Spleen (tissue), 11 donors: ENCODE measurements at regions not wholly inside any gene's neighbourhood (a gene's known extent, or its start where the extent isn't known, plus 50 kb on each side); places are given as distances from the start of the nearest gene placed in this dataset.

Experiments
- DNase-seq: peaks from one replicate; pipeline ENCODE4 v3.0.0-alpha.2; 2020
- H3K27ac ChIP-seq, 8 donors: fragments of 200-600 bp; sonication (generic) in 7 of 8; 1 replicate in 4 of 8; 2 replicates in 4 of 8; pipeline versions ENCODE4 v1.5.0 to v1.8.0; 2016 to 2021; ENCODE audit warnings: inconsistent platforms in 4 of 8, mild to moderate bottlenecking in 4 of 8, moderate library complexity in 1 of 8
- H3K27me3 ChIP-seq, 7 donors: fragments of 200-600 bp; sonication (generic) in 6 of 7; replicated peaks in 1 of 7; 1 replicate in 4 of 7; 2 replicates in 3 of 7; pipeline versions ENCODE4 v1.5.0 to v1.8.0; 2016 to 2021; ENCODE audit warnings: inconsistent platforms in 3 of 7, mild to moderate bottlenecking in 1 of 7
- H3K36me3 ChIP-seq, 6 donors: fragments of 200-600 bp; sonication (generic) in 5 of 6; 1 replicate in 4 of 6; 2 replicates in 2 of 6; pipeline versions ENCODE4 v1.5.0 to v1.8.0; 2016 to 2021; ENCODE audit warnings: inconsistent platforms in 2 of 6
- H3K4me1 ChIP-seq, 6 donors: fragments of 200-600 bp; sonication (generic) in 5 of 6; 1 replicate in 3 of 6; 2 replicates in 3 of 6; pipeline versions ENCODE4 v1.5.0 to v1.8.0; 2016 to 2021; ENCODE audit warnings: inconsistent platforms in 3 of 6
- H3K4me3 ChIP-seq, 8 donors: fragments of 200-600 bp; sonication (generic) in 7 of 8; 1 replicate in 4 of 8; 2 replicates in 4 of 8; pipeline versions ENCODE4 v1.5.0 to v1.8.0; 2016 to 2021; ENCODE audit warnings: inconsistent platforms in 4 of 8, mild to moderate bottlenecking in 4 of 8, moderate library complexity in 2 of 8
- H3K9me3 ChIP-seq, 8 donors: fragments of 200-600 bp; sonication (generic) in 7 of 8; 1 replicate in 4 of 8; 2 replicates in 4 of 8; pipeline versions ENCODE4 v1.5.0 to v1.8.0; 2016 to 2021; ENCODE audit warnings: inconsistent platforms in 4 of 8
- POLR2A ChIP-seq, 3 donors: fragments of 450-650 bp; IDR thresholded peaks; one replicate each; pipeline ENCODE4 v1.5.1; 2017; ENCODE audit warnings: antibody characterized with exemption in 3 of 3, mild to moderate bottlenecking in 1 of 3
- POLR2AphosphoS5 ChIP-seq, 3 donors: sonication (generic); formaldehyde crosslinking; IDR thresholded peaks; one replicate each; pipeline ENCODE4 v1.5.1; 2017; ENCODE audit warnings: antibody characterized with exemption in 3 of 3
- WGBS, 5 donors: extraction: QIAGEN DNeasy Blood & Tissue Kit in 3 of 5; methylation state at CpG; one replicate each; pipeline versions ENCODE4 v1.1.5 to v1.1.7; 2013 to 2018; 5-methylcytosine and 5-hydroxymethylcytosine counted together
- intact Hi-C: fragments of 100-400 bp; cut with DNase I; formaldehyde crosslinking; loops from one replicate; pipeline ENCODE4 v1.15.0; 2023; ENCODE audit warnings: low total_unique reads
- TF ChIP-seq, protein P1 (sequence below), 11 experiments: fragments of 200-600 bp in 7 of 11; fragments of 450-650 bp in 4 of 11; sonication (generic) in 4 of 11; IDR thresholded peaks in 8 of 11; conservative IDR thresholded peaks in 3 of 11; 1 replicate in 7 of 11; 2 replicates in 4 of 11; pipeline versions ENCODE4 v1.4.0 to v1.8.0; 2016 to 2021; ENCODE audit warnings: antibody characterized with exemption in 11 of 11, inconsistent platforms in 4 of 11, mild to moderate bottlenecking in 1 of 11
- donor health status: healthy with polysubstance abuse.
- donor health status: DM: no; HTN: no; CAD: no; lungs with moderate emphysema.
- donor health status: DM: no; HTN: no; CAD: no.
- donor health status: Bipolar disorder and iron deficiency.
- donor health status: healthy.
- donor health status: DM: no; HTN: no; CAD: no.
- donor health status: DM: yes; HTN: yes; CAD: no.

DNA sequence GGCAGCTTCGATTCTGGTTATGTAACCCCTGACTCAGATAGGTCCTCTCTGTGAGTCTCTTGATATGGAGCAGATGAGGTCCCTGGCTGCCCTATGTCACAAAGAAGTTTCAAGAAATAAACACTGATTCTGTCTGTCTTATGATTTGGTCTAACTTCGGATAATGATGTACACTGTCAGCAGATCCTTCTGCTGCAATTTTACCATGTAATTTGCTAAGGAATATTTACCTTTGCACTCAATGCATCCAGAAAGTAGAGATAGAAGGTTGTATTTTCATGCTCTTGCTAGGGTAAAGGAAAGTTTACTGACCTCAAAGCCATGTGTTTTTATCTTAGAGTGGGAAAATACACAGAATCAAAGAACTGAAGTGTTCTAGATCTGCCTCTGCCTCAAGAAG, 98.2 kb downstream of the KLF5 start:
- intact Hi-C loops, result no loop called here
- no peak for DNase-seq
- no peak overlapping the region for H3K27ac ChIP-seq
- H3K4me3 ChIP-seq, result no peak overlapping the region
- TF ChIP-seq POLR2A (IDR thresholded peaks at IDR 0.05) (no peak), POLR2AphosphoS5 (IDR thresholded peaks at IDR 0.05) (no peak)
- TF ChIP-seq, protein P1, sequence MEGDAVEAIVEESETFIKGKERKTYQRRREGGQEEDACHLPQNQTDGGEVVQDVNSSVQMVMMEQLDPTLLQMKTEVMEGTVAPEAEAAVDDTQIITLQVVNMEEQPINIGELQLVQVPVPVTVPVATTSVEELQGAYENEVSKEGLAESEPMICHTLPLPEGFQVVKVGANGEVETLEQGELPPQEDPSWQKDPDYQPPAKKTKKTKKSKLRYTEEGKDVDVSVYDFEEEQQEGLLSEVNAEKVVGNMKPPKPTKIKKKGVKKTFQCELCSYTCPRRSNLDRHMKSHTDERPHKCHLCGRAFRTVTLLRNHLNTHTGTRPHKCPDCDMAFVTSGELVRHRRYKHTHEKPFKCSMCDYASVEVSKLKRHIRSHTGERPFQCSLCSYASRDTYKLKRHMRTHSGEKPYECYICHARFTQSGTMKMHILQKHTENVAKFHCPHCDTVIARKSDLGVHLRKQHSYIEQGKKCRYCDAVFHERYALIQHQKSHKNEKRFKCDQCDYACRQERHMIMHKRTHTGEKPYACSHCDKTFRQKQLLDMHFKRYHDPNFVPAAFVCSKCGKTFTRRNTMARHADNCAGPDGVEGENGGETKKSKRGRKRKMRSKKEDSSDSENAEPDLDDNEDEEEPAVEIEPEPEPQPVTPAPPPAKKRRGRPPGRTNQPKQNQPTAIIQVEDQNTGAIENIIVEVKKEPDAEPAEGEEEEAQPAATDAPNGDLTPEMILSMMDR (IDR thresholded peaks at IDR 0.05 in 8 of 11, conservative IDR thresholded peaks at IDR 0.05 in 3 of 11), result no peak
- no peaks in the 10 kb centered on the region for H3K36me3 ChIP-seq
- no peaks in the 10 kb centered on the region for H3K4me1 ChIP-seq
- 73 to 85% (median 85%) methylated on average over 2 of the region's 2 CpGs for WGBS, 5 donors
- H3K9me3 ChIP-seq, result peaks cover 0 to 14% (median 0%) of the 10 kb centered on the region in 8 donors
- H3K27me3 ChIP-seq, result no peaks in the 10 kb centered on the region

GRCh38 chr13:73146707-73147106, 87.9 kb downstream of the KLF5 start:
- TF ChIP-seq POLR2AphosphoS5 (IDR thresholded peaks at IDR 0.05) (no peak), POLR2A (IDR thresholded peaks at IDR 0.05) (no peak)
- TF ChIP-seq, protein P1 (IDR thresholded peaks at IDR 0.05 in 8 of 11, conservative IDR thresholded peaks at IDR 0.05 in 3 of 11), result no peak
- 82 to 96% (median 90%) methylated on average over 2 of the region's 2 CpGs for whole genome bisulfite sequencing, 5 donors
- Histone ChIP-seq H3K4me1 (no peaks in the 10 kb centered on the region), H3K27ac (no peak overlapping the region), H3K9me3 (no peaks in the 10 kb centered on the region), H3K27me3 (no peaks in the 10 kb centered on the region), H3K36me3 (no peaks in the 10 kb centered on the region), H3K4me3 (no peak overlapping the region)
- DNase-seq, result no peak
- intact Hi-C loops, result no loop called here

DNA sequence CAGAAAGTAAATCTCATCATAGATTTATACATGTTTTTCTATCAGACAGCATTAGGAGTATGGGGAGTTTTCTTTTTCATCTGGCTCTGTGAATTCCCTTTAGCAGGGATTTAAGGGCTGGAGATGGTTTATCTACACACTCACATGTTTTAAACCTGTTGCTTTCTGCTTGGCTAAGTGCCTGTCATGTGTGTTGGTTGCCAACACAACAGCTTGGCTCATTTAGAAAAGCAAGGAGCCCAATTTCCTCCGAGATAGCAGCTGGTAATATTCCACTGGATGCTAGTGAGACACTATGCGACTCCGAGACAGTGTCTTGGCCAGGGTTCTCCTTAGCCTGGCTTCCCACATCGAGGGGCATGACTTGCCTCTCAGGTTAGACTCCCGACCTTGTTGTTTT, 83.3 kb downstream of the KLF5 start:
- no peaks in the 10 kb centered on the region for H3K4me1 ChIP-seq
- 67 to 85% (median 77%) methylated on average over 5 of the region's 5 CpGs for WGBS, 5 donors

GRCh38 chr13:73141292-73141771, 82.5 kb downstream of the KLF5 start:
- no peak overlapping the region for H3K4me3 ChIP-seq
- no peaks in the 10 kb centered on the region for H3K9me3 ChIP-seq
- no peak overlapping the region for H3K27ac ChIP-seq
- intact Hi-C loops, result no loop called here
- H3K27me3 ChIP-seq, result peaks cover 0 to 5% (median 0%) of the 10 kb centered on the region in 7 donors
- TF ChIP-seq POLR2AphosphoS5 (IDR thresholded peaks at IDR 0.05), result no peak
- no peak for TF ChIP-seq POLR2A (IDR thresholded peaks at IDR 0.05)
- TF ChIP-seq, protein P1 (IDR thresholded peaks at IDR 0.05 in 8 of 11, conservative IDR thresholded peaks at IDR 0.05 in 3 of 11), result no peak
- no peaks in the 10 kb centered on the region for H3K4me1 ChIP-seq
- DNase-seq, result no peak
- no peaks in the 10 kb centered on the region for H3K36me3 ChIP-seq
- 57 to 78% (median 73%) methylated on average over 4 of the region's 4 CpGs for WGBS, 5 donors

More for the DNA sequence above, 83.3 kb downstream of the KLF5 start:
- Histone ChIP-seq H3K27me3 (peaks cover 0 to 5% (median 0%) of the 10 kb centered on the region in 7 donors), H3K4me3 (no peak overlapping the region), H3K36me3 (no peaks in the 10 kb centered on the region), H3K9me3 (no peaks in the 10 kb centered on the region), H3K27ac (no peak overlapping the region)
- no peak for DNase-seq
- intact Hi-C loops, result no loop called here
- TF ChIP-seq, protein P1 (IDR thresholded peaks at IDR 0.05 in 8 of 11, conservative IDR thresholded peaks at IDR 0.05 in 3 of 11), result no peak
- TF ChIP-seq POLR2AphosphoS5 (IDR thresholded peaks at IDR 0.05) (no peak), POLR2A (IDR thresholded peaks at IDR 0.05) (no peak)
